ENCODE measurements at regions not wholly inside any gene's neighbourhood (a gene's known extent, or its start where the extent isn't known, plus 50 kb on each side); places are given as distances from the start of the nearest gene placed in this dataset.
"Not testable (repeated sequence)": the region's sequence is repeated elsewhere in the genome, so short reads cannot be mapped to it uniquely, and the experiment has no call there.

DNA sequence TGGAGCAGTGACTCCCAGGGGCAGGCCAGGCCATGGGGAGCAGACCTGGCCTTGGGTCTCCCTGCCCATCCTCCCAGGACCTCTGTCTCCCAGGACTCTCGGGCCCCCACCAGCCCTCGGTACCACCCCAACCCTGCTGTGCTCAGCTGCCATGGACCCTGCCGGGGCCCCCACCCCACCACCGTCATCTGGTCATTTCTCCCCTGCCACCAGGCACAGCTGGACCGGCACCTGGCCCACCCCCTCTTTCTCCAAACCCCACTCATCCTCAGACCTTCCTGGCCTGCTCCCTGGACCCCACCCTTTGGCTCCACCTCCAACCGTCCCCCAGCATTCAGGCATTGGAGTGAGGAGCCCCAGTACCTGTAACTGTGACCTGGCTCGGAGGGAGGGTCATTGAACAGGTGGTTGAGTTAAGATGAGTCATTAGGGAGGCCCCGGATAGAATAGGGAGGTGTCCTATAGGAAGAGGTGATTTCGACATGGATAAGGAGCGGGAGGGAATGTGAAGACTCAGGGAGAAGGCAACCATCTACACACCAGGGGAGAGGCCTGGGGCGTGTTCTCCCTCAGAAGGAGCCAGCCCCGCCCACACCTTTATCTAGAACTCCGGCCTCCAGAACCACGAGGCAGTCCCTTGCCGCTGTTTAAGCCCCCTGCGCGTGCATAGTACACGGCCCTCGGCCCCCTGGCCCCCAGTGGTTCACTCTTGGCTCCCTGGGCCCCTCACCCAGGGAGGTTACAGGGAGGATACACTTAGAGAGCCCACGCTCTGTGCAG lies 1395.9 kb downstream of the BRD1 start:
- no peak for DNase-seq

DNA sequence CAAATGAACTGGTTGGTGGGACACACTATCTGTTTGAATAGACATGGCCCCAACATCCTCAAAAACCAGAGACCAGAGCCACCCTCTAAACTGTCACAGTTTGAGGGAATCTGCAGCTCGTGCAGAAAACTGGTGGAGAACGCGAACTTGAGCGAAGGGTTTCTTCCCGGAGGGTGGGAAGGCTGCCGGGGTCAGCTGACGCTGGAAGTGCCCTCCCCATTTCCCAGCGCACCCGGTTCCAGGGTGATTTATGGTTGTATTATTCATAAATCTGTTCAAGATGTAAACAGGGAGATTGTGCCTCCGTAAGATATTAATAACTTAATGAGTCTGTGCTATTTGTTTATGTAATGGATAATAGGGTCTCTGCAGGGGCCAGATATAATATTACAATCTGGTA lies 1396.7 kb downstream of the BRD1 start:
- DNase-seq, result no peak

DNA sequence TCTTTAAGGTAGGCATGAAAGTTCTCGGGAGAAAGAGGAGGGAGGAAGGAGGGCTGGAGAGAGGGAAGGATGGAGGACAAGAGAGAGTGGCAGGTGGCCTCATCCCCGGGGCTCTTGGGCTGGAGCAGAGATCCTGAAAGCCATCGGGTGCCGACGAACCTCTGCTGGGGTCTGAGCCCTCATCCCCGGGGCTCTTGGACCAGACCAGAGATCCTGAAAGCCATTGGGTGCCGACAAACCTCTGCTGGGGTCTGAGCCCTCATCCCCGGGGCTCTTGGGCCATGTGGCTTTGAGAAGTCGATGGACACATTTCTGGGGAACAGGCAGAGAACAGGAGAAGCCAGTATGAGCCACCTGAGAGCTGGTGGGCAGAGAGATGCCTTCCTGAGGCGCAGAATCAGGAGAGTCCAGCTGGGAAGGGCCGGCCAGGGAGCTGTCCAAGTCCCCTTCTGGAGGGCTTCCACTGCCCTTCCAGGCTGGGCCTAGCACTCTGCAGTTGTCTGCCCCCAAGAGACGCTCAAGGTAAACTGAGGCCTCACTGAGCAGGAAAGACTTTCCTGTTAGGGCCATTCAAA lies 1398.1 kb downstream of the BRD1 start:
- DNase-seq, result no peak

DNA sequence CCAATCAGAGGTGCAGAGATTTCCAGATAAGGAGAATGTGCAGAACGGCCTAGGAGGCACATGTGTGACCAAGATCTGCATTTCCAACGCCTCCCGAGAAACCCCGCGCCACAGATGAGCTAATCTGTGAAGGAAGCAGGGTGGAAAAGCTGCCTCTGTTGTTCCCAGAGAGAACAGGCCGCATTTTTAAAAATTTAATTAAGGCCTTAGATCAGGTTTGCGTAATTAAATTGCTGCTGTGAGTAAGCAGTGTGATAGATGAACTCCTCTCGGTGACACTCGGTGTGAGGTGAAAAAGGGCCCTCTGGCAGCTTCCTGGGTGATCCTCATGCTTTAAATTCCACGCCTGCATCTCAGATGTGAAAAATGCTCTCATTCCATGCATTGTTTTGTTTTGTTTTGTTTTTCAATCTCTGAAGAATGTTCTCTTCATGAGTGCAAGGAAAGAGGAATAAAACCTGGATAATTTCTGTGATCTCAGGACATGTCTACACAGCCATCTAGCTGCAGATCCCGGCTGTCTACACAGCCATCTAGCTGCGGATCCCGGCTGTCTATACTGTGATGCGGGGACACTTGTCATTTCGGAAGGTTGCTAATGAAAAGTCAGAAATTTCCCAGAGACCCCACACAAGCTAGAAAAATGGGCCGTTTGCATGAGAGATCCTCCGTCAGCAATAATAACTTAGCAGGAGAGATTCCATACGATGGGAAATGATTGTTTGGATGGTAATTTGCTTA lies 1398.9 kb downstream of the BRD1 start:
- DNase-seq, result no peak

DNA sequence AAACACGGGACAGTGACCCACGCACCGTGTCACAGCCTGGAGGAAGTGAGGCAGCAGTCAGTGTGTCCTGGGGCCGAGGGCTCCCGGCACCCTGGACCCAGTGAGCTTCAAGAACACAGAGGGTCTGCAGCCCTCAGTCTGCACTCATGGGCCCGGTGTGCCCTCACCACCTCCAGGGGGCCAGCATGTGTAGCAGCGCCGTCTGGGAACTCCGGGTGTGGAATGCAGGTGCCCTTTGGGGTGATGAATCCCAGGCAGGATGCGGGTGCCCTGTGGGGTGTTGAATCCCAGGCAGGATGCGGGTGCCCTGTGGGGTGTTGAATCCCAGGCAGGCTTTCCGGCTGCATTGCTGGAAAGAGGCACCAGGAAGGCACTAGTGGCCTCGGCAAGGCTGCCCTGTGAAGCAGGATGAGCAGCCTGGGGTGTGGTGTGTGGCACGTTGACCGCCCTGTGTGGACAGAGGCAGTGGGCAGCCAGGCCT lies 1399.9 kb downstream of the BRD1 start:
- no peak for DNase-seq

DNA sequence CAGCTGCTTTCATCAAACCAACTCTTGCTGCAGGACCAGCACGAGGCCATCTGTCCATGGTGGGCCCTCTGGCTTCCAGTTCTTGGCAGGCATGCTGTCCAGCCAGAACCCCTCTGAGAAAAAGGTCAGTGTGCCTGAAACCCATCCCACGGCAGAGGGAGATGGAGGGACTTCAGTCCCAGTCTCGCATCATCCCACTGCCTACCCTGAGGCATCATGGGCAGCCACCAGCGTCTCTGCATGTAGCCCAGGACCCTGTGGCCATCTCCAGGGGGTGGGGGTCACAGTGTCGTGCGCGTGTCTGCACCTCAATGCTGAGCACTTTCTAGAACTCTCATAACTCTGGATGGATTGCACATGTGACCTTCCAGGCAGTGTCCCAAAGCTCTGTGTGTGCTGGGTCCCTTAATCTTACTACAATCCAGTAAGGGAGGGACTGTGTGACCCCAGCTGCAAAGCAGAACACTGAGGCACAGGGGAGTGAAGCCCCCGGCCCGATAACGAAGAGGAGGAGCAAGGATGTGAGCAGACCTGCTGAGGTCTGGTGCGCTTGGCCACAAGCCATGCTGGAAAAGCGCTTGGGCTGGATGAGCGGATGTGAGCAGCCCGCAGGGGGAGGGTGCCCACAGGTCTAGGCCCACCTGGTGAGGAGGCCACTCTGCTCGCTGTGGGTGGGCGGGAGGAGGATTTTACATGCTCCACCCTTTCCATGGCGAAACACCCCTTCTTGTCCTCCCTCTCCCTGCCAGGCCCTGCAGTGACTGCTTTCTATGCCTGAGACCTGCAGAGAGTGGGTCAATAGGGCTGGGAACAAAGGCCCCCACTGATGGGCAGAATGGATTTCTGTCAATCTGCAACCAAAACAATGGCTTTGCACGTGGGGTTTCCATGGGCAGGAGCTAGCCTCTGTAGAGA lies 1401.0 kb downstream of the BRD1 start:
- DNase-seq, result no peak

DNA sequence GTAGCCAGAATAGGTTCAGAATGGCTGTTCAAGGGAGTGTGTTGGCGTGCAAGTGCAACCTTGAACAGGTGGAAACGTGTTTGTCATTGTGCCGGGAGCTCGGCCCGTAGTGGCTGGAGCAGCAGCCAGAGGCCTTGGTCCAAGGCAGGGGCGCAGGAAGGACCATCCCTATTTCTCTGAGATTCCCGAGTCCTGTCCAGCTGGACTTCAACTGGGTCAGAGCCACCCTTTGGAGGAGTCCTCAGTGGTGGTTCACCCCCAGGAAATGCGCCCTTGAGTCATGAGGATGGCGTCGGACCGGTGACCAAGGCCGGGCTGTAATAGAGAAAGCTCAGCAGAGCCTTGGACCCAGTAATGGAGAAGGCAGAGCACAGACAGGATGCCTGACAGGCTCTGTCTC lies 1402.0 kb downstream of the BRD1 start:
- no peak for DNase-seq

DNA sequence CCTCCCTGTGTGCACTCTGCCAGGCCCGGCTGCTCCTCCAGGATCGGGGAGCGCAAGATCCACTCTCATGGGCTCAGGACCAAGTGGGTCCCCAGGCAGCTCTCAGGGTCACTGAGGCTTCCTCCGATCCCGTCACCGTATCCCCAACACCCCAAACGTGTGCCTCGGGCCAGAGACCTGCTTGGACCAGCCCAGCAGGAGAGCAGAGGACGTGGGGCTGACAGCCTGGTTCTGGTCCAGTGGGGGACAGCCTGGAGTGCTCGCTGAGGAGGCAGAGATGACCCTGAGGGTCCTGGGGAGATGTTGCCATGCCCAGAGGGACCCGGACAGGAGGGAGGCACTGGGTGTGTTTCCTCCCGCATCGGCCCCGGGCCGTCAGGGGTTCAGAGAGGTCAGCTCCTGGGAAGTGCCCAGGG lies 1402.6 kb downstream of the BRD1 start:
- DNase-seq, result no peak

DNA sequence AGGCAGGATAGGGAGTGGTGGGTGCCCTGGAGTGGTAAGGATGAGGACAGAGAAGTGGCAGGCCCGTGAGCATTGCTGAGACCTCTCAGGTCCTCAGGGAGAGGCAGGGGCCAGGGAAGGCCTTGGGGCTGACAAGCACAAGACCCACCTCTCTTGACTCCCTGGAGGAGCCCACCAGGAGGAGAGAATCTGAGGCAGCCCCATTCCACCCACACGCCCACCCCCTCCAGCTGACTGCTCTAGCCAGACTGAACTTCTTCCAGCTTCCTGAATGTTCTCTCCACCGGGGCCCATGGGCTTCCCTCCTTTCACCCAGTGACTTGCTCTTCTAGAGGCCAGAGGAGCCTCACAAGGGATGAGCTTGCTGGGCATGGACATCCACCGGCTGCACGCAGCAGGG lies 1403.0 kb downstream of the BRD1 start:
- no peak for DNase-seq

DNA sequence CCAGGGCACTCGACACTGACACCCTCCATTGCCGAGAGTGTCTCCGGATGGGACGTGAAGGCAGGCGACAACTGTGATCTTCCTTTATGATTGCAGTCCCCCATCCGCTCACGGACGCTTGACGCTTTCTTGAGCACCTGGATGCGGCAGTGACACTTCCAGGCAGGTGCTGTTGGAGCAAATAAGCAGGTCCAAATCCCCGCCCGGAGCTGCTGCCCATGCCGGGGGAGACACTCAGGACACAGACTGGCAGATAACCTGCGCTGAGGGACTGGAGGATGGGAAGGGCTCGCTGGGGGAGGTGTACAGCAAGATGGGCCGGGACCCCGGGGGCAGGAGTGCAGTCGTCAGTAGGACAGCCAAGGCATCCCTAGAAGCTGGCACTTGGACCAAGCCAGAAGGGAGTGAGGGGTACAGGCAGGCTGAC lies 1403.5 kb downstream of the BRD1 start:
- DNase-seq, result no peak

DNA sequence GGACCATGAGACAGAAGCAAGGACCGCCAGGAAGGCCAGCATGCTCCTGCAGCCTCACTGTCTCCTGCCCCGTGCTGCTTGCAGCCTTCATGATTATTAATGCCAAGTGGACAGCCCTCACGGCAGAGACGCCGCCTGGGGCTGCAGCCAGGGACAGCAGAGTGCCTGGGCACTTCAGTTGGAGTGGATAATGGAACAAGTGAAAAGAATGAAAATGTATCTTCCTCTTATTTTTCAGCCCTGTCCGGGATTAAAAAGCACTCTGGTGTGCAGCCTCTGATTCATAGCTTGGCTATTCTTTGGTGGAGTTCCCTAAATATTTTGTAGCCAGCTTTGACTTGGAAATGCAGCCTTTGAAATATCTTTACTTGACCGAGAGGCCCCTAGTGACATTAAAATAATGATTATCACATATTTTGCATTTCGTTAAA lies 1404.2 kb downstream of the BRD1 start:
- no peak for DNase-seq

DNA sequence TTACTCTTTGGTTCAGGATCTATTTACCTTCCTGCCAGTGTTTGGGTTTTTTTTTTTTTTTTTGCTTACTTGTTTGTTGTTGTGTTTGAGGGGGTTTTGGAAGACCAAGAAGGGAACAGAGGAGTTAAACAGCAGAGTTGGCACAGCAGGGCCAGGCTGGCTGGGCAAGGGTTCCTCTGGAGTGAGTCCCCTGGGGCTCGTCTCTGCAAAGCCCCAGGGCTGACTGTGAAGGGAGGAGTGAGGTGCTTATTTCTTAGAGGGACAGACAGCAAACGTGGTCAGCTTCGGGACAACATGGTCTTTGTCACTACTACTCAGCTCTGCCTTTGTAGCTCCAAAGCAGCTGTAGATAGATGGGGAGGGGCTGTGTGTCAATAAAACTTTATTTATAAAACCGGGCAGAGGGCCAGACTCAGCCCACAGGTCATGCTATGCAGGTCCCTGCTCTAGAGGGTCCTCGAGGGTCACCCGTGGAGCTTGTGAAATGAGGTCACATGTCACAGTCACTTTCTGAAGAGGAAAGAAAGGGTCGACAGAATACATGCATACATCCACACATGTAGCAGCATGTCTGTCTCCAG lies 1404.7 kb downstream of the BRD1 start:
- no peak for DNase-seq

DNA sequence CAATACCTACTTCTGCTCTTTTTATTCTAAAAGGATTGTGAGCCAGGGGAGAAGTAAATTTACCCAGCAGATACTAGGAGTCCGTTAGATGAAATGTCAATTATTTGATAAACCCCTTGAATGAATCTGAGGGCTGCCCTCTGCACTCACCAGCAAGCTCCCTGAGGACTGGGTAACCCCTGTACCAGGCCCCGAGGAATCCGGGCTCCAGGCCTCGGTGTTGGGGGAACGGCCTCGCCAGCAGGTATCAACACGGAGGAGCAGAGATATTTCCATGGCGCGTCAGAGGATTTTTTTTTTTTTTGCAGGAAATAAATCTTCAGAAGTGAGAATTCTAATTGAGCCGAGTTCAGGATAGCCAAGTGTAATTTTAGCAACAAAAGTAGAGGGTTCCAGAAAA lies 1408.8 kb downstream of the BRD1 start:
- DNase-seq, result no peak

DNA sequence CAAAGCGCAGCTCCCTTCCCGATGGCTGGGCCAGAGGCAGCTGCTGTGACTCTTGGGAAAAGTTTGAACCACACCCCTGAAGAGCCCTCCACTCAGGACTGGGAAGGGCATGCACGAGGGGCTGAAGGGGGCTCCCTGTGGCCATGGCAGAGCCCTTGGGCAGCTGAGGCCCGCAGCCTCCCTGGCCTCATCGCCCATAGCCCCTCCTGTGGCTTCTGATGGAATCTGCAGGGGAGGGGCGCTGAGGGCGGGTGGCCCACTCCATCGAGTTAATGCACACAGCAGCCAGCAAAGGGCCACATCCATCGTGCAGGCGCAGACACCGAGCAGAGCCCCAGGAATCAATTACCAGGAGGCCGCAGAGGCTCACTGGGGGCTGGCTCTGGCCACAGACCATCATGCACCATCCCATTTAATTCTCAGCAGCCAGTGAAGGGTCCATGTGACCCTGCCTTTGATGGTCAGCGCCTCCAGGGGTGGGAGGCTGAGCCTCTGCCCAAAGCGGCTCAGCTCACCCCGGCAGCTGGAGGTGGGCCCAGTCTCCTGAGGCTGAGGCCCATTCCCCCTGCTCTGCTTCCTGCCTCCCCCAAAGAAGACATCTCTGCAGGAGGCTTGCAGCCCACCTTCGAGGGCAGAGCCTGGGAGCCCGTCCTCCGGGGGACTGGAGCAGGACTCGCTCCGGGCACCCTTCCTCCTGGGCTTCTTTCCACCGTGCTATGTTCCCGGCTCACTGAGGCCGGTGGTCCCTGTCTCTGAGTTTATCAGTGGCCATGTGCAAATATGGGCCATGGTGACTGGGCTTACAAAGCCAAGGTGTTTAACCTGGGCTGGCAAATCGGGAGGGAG lies 1410.2 kb downstream of the BRD1 start:
- no peak for DNase-seq

DNA sequence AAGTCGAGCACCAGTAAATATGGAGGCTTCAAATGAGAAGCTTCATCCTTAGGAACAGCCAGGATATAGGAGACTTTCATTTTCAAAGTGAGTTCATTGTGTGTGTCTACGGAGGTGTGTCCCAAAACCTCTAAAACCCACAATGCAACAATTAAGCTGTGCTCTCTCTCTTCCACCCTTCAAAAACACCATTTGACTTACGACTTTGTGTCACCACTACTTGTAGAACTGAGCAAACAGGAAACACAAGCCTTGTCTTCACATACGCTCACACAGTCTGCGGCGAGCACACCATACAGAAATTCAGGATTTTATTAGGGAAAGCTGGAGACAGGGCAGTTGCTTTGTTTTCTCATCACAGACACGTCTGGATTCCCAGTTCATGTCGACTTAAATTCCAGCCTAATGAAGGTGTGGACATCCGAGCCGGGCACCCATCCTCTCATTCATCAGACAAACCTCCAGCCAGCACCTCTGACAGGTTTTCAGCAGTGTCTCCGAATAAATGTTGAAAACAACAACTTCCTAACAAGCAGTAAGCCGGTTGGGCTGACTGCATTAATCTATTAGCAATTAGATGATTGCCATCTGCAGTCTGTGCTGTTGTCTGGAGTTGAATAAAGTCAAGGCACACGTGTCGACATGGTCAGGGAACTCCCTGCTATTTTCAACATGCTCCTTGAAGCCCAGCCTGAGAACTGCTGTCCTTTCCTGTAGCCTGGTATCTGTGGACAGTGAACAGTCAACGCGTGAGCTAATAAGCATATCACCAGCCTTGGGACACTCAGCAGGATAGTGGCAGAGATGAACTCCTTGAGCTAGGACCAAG lies 1411.1 kb downstream of the BRD1 start:
- DNase-seq, result no peak

DNA sequence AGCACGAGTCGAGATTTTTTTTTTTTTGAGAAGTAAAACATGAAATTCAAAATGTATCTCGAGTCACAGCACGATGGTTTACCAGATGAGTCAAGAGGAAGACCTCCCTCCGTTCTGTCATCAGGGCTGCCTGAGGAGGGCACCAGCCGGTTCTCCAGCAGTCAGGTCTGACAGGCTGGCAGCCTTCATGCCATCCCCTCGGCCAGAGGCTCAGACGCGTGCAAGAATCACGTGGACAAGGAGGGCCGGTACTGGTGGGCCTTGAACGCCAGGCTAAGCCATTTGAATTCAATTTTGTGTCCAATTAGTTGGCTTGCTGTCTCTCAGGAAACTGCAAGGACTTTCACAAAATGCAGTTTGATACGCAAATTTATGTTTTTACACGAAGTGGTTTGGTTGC lies 1412.2 kb downstream of the BRD1 start:
- no peak for DNase-seq

DNA sequence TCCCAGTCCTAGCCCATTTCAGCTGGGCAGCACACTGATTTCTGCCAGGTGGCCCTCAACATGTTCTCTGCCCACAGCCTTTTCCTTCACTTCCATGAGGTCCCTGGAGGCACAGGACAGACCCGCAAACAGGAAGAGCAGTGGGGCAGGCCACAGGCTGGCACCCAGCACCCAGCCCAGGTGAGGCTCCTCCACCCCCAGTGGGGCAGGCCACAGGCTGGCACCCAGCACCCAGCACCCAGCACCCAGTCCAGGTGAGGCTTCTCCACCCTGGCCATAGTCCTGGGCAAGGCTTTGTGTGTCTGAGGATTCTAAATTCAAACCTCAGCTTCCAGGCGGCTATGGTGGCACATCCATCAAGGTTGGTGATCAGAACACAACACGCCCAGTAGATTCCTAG lies 1413.0 kb downstream of the BRD1 start:
- no peak for DNase-seq

DNA sequence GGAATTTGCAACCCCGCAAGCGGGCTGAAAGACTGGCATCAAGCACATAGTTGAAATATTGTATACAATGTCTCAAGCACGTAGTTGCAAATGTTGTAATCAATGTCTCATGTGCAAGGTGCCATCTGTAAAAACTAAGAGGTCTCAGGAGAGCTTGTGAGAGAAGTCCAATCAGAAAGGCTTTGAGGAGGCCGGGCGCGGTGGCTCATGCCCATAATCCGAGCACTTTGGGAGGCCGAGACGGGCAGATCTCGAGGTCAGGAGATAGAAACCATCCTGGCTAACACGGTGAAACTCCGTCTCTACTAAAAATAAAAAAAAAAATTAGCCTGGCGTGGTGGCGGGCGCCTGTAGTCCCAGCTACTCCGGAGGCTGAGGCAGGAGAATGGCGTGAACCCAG lies 1414.7 kb downstream of the BRD1 start:
- not testable (repeated sequence) for DNase-seq

DNA sequence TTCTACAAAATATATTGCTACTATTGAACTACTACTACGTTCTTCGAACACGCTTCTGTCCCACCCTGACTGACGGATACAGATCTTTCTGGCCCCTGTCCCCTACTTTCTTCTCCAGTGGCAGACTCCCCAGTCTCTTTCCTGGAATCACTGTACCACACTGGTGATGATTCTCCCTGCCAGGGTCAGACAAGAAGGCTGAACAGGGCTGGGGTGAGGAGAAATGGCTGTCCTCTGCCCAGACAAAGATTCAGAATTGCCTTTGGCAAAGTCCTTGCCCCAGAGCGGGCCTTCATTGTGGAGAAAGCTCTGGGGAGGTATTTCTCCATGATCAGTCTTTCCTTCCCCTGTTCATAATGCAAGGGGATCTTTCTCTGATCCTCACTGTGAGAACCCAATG lies 1417.1 kb downstream of the BRD1 start:
- no peak for DNase-seq

DNA sequence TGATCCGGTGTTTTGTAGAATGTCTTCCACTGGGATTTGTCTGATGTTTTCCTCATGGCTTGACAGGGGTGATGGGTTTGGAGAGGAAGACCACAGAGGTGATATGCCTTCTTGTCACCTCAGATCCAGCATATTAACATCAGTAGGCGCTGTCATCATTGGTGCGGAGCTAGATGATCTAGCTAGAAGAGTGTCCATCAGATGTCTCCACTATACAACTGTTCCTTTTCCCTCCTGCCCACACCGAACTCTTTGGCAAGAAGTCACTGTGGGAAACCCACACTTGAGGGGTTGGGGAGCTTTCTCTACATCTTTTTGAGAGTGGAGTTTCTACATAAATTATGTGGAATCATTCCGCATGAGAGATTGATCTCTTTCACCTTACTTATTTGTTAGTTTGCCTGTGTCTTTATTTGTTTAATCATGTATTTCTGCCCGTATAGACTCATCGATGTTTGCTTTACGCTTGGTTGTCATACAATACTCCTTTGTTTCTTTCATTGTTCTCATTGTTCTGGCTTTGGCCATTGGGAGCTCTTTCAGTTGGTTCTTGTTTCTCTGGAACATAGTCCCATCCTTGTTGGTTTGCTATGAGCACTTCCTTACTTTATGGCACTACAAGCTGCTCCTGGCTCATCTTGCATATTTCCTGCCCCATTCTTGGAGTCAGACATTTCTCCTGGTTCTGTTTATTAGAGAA lies 1420.3 kb downstream of the BRD1 start:
- DNase-seq, result no peak
